Ovary (tissue), 3 donors: ENCODE measurements at regions not wholly inside any gene's neighbourhood (a gene's known extent, or its start where the extent isn't known, plus 50 kb on each side); places are given as distances from the start of the nearest gene placed in this dataset.

Experiments used
- EP300 ChIP-seq: sonication (generic); formaldehyde crosslinking; IDR thresholded peaks from one replicate; pipeline ENCODE4 v1.6.1; 2017; ENCODE audit warnings: antibody characterized with exemption
- POLR2A ChIP-seq: fragments of 450-650 bp; IDR thresholded peaks from one replicate; pipeline ENCODE4 v1.6.1; 2017; ENCODE audit warnings: antibody characterized with exemption, mild to moderate bottlenecking, moderate library complexity
- TF ChIP-seq, protein P1 (sequence below), 3 donors: fragments of 450-650 bp in 2 of 3; fragments of 200-600 bp in 1 of 3; IDR thresholded peaks; one replicate each; pipeline versions ENCODE4 v1.5.1 to v1.8.0; 2016 to 2022; ENCODE audit warnings: antibody characterized with exemption in 3 of 3, mild to moderate bottlenecking in 1 of 3
- donor health status: DM: no; HTN: no; CAD: no.

DNA sequence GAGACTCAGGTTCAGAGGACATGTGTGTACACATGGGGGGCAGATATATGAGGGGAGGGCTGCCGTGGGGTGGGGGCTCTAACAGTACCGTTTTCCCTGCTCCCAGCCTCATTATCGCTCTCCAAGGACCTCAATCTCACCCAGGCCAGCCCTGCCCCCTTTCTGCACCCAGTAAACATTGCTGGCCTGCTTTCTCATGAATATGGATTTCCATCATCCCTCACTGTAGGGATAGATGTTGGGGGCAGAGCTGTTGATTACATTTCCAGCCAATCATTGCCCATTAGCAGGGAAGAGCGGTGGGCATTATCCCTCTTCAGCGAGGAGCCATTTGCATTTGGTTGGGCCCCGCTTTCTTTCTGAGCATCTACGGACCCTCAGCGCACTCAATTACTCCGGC is 273.8 kb downstream of the RPS6KC1 start:
- TF ChIP-seq, protein P1, sequence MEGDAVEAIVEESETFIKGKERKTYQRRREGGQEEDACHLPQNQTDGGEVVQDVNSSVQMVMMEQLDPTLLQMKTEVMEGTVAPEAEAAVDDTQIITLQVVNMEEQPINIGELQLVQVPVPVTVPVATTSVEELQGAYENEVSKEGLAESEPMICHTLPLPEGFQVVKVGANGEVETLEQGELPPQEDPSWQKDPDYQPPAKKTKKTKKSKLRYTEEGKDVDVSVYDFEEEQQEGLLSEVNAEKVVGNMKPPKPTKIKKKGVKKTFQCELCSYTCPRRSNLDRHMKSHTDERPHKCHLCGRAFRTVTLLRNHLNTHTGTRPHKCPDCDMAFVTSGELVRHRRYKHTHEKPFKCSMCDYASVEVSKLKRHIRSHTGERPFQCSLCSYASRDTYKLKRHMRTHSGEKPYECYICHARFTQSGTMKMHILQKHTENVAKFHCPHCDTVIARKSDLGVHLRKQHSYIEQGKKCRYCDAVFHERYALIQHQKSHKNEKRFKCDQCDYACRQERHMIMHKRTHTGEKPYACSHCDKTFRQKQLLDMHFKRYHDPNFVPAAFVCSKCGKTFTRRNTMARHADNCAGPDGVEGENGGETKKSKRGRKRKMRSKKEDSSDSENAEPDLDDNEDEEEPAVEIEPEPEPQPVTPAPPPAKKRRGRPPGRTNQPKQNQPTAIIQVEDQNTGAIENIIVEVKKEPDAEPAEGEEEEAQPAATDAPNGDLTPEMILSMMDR (IDR thresholded peaks at IDR 0.05), result no peak
- no peak for TF ChIP-seq POLR2A
- no peak for TF ChIP-seq EP300
